IMR-90 (cell line): ENCODE measurements at regions not wholly inside any gene's neighbourhood (a gene's known extent, or its start where the extent isn't known, plus 50 kb on each side); places are given as distances from the start of the nearest gene placed in this dataset.

Source experiments
- ATAC-seq: fragments of 200-7000 bp; cut with Tn5 transposase; 2 replicates; pipeline ENCODE4 v1.9.1; 2020; ENCODE audit warnings: low read depth, mild to moderate bottlenecking, moderate library complexity
- BruUV-seq: library from RNA; stranded (reverse); fragments of 400-500 nt; replicated peaks from 2 replicates; lab custom pipeline; 2021; lab: Mats Ljungman, UMichigan
- CTCF ChIA-PET: fragments of 300-600 bp; formaldehyde crosslinking; extraction: SDS; loops from one replicate; lab custom pipeline; 2021; ENCODE audit warnings: antibody characterized with exemption; lab: Yijun Ruan, JAX
- POLR2A ChIA-PET: fragments of 300-600 bp; sonication (Branson Sonifier 250); formaldehyde crosslinking; loops from one replicate; lab custom pipeline; 2022; ENCODE audit warnings: antibody characterized with exemption; ENCODE audit not compliant: unreplicated experiment; lab: Charles Lee
- DNase-seq: peaks from one replicate; pipeline ENCODE4 v3.0.0; 2013
- H2AFZ ChIP-seq: replicated peaks from 2 replicates; pipeline ENCODE3; 2013; ENCODE audit warnings: low read length, mild to moderate bottlenecking; ENCODE audit not compliant: poor library complexity
- H2AK5ac ChIP-seq: 2 replicates; pipeline ENCODE4 v1.6.1; 2013; ENCODE audit warnings: low read depth, low read length, inconsistent platforms
- H2AK9ac ChIP-seq: replicated peaks from 2 replicates; pipeline ENCODE3; 2013; ENCODE audit warnings: mild to moderate bottlenecking, low read depth, low read length, moderate library complexity; ENCODE audit not compliant: poor library complexity
- H2BK120ac ChIP-seq: 2 replicates; pipeline ENCODE4 v1.6.1; 2013; ENCODE audit warnings: low read depth, low read length, inconsistent platforms
- H2BK15ac ChIP-seq: 3 replicates; pipeline ENCODE4 v1.6.1; 2013; ENCODE audit warnings: low read depth, low read length, inconsistent platforms
- H2BK20ac ChIP-seq: 2 replicates; pipeline ENCODE4 v1.6.1; 2013; ENCODE audit warnings: low read depth, mild to moderate bottlenecking, inconsistent platforms, low read length, moderate library complexity
- H2BK5ac ChIP-seq: 2 replicates; pipeline ENCODE4 v1.6.1; 2013; ENCODE audit warnings: mild to moderate bottlenecking, low read depth, low read length, inconsistent platforms; ENCODE audit not compliant: poor library complexity, severe bottlenecking
- H3K14ac ChIP-seq: replicated peaks from 2 replicates; pipeline ENCODE4 v1.6.1; 2013; ENCODE audit warnings: low read depth, low read length, inconsistent platforms
- H3K18ac ChIP-seq: 2 replicates; pipeline ENCODE4 v1.6.1; 2013; ENCODE audit warnings: low read depth, low read length, control low read depth
- H3K23ac ChIP-seq: 2 replicates; pipeline ENCODE4 v1.6.1; 2013; ENCODE audit warnings: low read depth, low read length, inconsistent platforms
- H3K27ac ChIP-seq: 2 replicates; pipeline ENCODE4 v1.5.1; 2013; ENCODE audit warnings: mild to moderate bottlenecking, control low read depth, low read length; ENCODE audit not compliant: insufficient read depth
- H3K27me3 ChIP-seq: 2 replicates; pipeline ENCODE4 v1.6.1; 2013; ENCODE audit warnings: low read length; ENCODE audit not compliant: control insufficient read depth, insufficient read depth
- H3K36me3 ChIP-seq: 2 replicates; pipeline ENCODE4 v1.6.1; 2013; ENCODE audit warnings: low read length, mixed read lengths; ENCODE audit not compliant: control insufficient read depth, insufficient read depth
- H3K4ac ChIP-seq: 2 replicates; pipeline ENCODE4 v1.6.1; 2013; ENCODE audit warnings: low read depth, low read length, inconsistent platforms
- H3K4me1 ChIP-seq: 2 replicates; pipeline ENCODE4 v1.6.1; 2013; ENCODE audit warnings: low read length, mixed read lengths; ENCODE audit not compliant: control insufficient read depth, insufficient read depth
- H3K4me2 ChIP-seq: 2 replicates; pipeline ENCODE4 v1.6.1; 2013; ENCODE audit warnings: low read depth, mild to moderate bottlenecking, control low read depth, low read length, moderate library complexity
- H3K4me3 ChIP-seq: 2 replicates; pipeline ENCODE4 v1.5.1; 2013; ENCODE audit warnings: low read depth, mild to moderate bottlenecking, control low read depth, low read length, moderate library complexity; ENCODE audit not compliant: insufficient read depth
- H3K56ac ChIP-seq: 2 replicates; pipeline ENCODE4 v1.6.1; 2013; ENCODE audit warnings: low read length, inconsistent platforms; ENCODE audit not compliant: insufficient read depth; ENCODE audit errors: extremely low read depth
- H3K79me1 ChIP-seq, 2 experiments: 2 replicates each; pipeline ENCODE4 v1.6.1; 2013; ENCODE audit warnings: low read length in 2 of 2, inconsistent platforms in 1 of 2, low read depth in 1 of 2
- H3K9ac ChIP-seq: 2 replicates; pipeline ENCODE4 v1.6.1; 2013; ENCODE audit warnings: low read depth, low read length, control low read depth
- H3K9me1 ChIP-seq: 2 replicates; pipeline ENCODE4 v1.6.1; 2013; ENCODE audit warnings: low read length, inconsistent platforms; ENCODE audit not compliant: insufficient read depth
- H3K9me3 ChIP-seq: 2 replicates; pipeline ENCODE4 v1.6.1; 2013; ENCODE audit warnings: low read length; ENCODE audit not compliant: control insufficient read depth, insufficient read depth
- H4K20me1 ChIP-seq: 2 replicates; pipeline ENCODE4 v1.6.1; 2013; ENCODE audit warnings: low read length, inconsistent platforms; ENCODE audit not compliant: insufficient read depth
- H4K5ac ChIP-seq: 2 replicates; pipeline ENCODE4 v1.6.1; 2013; ENCODE audit warnings: mild to moderate bottlenecking, low read depth, low read length, control low read depth
- H4K8ac ChIP-seq, 2 experiments: 2 replicates each; pipeline ENCODE4 v1.6.1; 2013; ENCODE audit warnings: low read depth in 2 of 2, low read length in 2 of 2, control low read depth in 1 of 2, inconsistent platforms in 1 of 2
- H4K91ac ChIP-seq: 2 replicates; pipeline ENCODE4 v1.6.1; 2013; ENCODE audit warnings: low read depth, low read length, inconsistent platforms; ENCODE audit not compliant: insufficient read depth
- BHLHE40 ChIP-seq: fragments of 150-350 bp; IDR thresholded peaks from 2 replicates; pipeline ENCODE4 v1.6.1; 2016; ENCODE audit warnings: mild to moderate bottlenecking, low read depth, low read length
- CEBPB ChIP-seq: IDR thresholded peaks from 2 replicates; pipeline ENCODE4 v1.6.1; 2012; ENCODE audit warnings: low read depth, low read length, improper control_type of control experiment
- CHD1 ChIP-seq: IDR thresholded peaks from 2 replicates; pipeline ENCODE4 v1.6.1; 2012; ENCODE audit warnings: low read depth, low read length, improper control_type of control experiment
- CTCF ChIP-seq: conservative IDR thresholded peaks from 2 replicates; pipeline ENCODE4 v1.5.1; 2012; ENCODE audit warnings: mild to moderate bottlenecking, low read depth, low read length, improper control_type of control experiment
- ELK1 ChIP-seq: fragments of 150-350 bp; IDR thresholded peaks from 2 replicates; pipeline ENCODE4 v1.6.1; 2016; ENCODE audit warnings: low read depth, mild to moderate bottlenecking, low read length, moderate library complexity, borderline replicate concordance
- FOS ChIP-seq: fragments of 150-350 bp; IDR thresholded peaks from 2 replicates; pipeline ENCODE4 v1.6.1; 2016; ENCODE audit warnings: low read depth, low read length
- MAZ ChIP-seq: IDR thresholded peaks from 2 replicates; pipeline ENCODE4 v1.6.1; 2012; ENCODE audit warnings: low read depth, mild to moderate bottlenecking, low read length, improper control_type of control experiment, moderate library complexity, borderline replicate concordance
- MXI1 ChIP-seq: IDR thresholded peaks from 2 replicates; pipeline ENCODE4 v1.6.1; 2012; ENCODE audit warnings: low read depth, mild to moderate bottlenecking, low read length, moderate library complexity, borderline replicate concordance
- POLR2A ChIP-seq: IDR thresholded peaks from 2 replicates; pipeline ENCODE4 v1.6.1; 2012; ENCODE audit warnings: mild to moderate bottlenecking, low read depth, low read length
- RAD21 ChIP-seq: IDR thresholded peaks from 2 replicates; pipeline ENCODE4 v1.6.1; 2012; ENCODE audit warnings: low read length, improper control_type of control experiment
- RCOR1 ChIP-seq: IDR thresholded peaks from 2 replicates; pipeline ENCODE4 v1.6.1; 2012; ENCODE audit warnings: mild to moderate bottlenecking, low read length, improper control_type of control experiment; ENCODE audit not compliant: insufficient replicate concordance
- RFX5 ChIP-seq: IDR thresholded peaks from 2 replicates; pipeline ENCODE4 v1.8.0; 2012; ENCODE audit warnings: low read depth, mild to moderate bottlenecking, low read length, moderate library complexity
- SMC3 ChIP-seq: fragments of 150-350 bp; IDR thresholded peaks from 2 replicates; pipeline ENCODE4 v1.6.1; 2016; ENCODE audit warnings: low read depth, mild to moderate bottlenecking, antibody characterized with exemption, low read length, moderate library complexity
- WGBS, 2 experiments: methylation state at CpG; one replicate each; pipeline versions ENCODE4 v1.1.5 to v1.1.7; 2013; ENCODE audit warnings: missing lambda C conversion rate in 2 of 2; ENCODE audit not compliant: insufficient read length in 1 of 2; ENCODE audit errors: extremely low coverage in 2 of 2; 5-methylcytosine and 5-hydroxymethylcytosine counted together
- dilution Hi-C: fragments of 300-500 bp; cut with HindIII; formaldehyde crosslinking; loops from one replicate; pipeline ENCODE4 v1.14.3; 2018; ENCODE audit warnings: low sequenced_read_pairs; ENCODE audit not compliant: unreplicated experiment
- in situ Hi-C: fragments of 300-500 bp; cut with MboI; formaldehyde crosslinking; loops from 3 replicates; pipeline ENCODE4 v1.14.3; 2019; ENCODE audit warnings: low sequenced_read_pairs, inconsistent platforms, mixed read lengths
- intact Hi-C: fragments of 100-400 bp; cut with micrococcal nuclease; formaldehyde crosslinking; loops from 2 replicates; pipeline ENCODE4 v1.10.0; 2022

GRCh38 chr7:92961961-92962360 is 125.6 kb upstream of the CDK6 start:
- no peaks in the 10 kb centered on the region for H3K79me1 ChIP-seq
- no peak overlapping the region for H4K5ac ChIP-seq
- no peaks in the 10 kb centered on the region for H4K20me1 ChIP-seq
- no peak overlapping the region for H2AK9ac ChIP-seq
- ATAC-seq (no peak), DNase-seq (no peak)
- H3K4me2 ChIP-seq, result no peak overlapping the region
- no peak overlapping the region for H2AK5ac ChIP-seq
- H3K23ac ChIP-seq, result no peak overlapping the region
- ChIA-PET POLR2A (no interaction called here), CTCF (interaction anchor here (1.2 kb wide), 1 partner anchor 21 kb away, joined by 3 read pairs; no protein-coding TSS in a partner anchor)
- no TSS peak for BruUV-seq
- H2BK120ac ChIP-seq, result no peak overlapping the region
- no peak overlapping the region for H3K18ac ChIP-seq
- H3K56ac ChIP-seq, result no peak overlapping the region
- dilution Hi-C loops, result no loop called here
- H2BK20ac ChIP-seq, result no peak overlapping the region
- no peak overlapping the region for H4K91ac ChIP-seq
- H2AFZ ChIP-seq, result no peak overlapping the region
- in situ Hi-C loops, result no loop called here
- no peak overlapping the region for H2BK5ac ChIP-seq
- H3K9me3 ChIP-seq, result peaks cover 3% of the 10 kb centered on the region; the same call in 1 of the 2 replicates
- no peak overlapping the region for H2BK15ac ChIP-seq
- no peak overlapping the region for H4K8ac ChIP-seq
- no peak overlapping the region for H3K9ac ChIP-seq
- no CpG with 5 or more reads among the region's 2 CpGs for whole genome bisulfite sequencing, 2 experiments
- no peaks in the 10 kb centered on the region for H3K36me3 ChIP-seq
- no peak overlapping the region for H3K4me3 ChIP-seq
- H3K4me1 ChIP-seq, result no peaks in the 10 kb centered on the region
- intact Hi-C loops, result no loop called here
- H3K14ac ChIP-seq, result no peak overlapping the region
- TF ChIP-seq POLR2A (no peak), RAD21 (no peak), MAZ (no peak), RCOR1 (no peak), MXI1 (no peak), CEBPB (no peak), CHD1 (no peak), CTCF (no peak), FOS (no peak), ELK1 (no peak), BHLHE40 (no peak), RFX5 (no peak), SMC3 (no peak)
- no peak overlapping the region for H3K4ac ChIP-seq
- H3K27me3 ChIP-seq, result no peaks in the 10 kb centered on the region
- no peak overlapping the region for H3K27ac ChIP-seq
- no peaks in the 10 kb centered on the region for H3K9me1 ChIP-seq
